NCI-H128 (cell line): ENCODE measurements at regions not wholly inside any gene's neighbourhood (a gene's known extent, or its start where the extent isn't known, plus 50 kb on each side); places are given as distances from the start of the nearest gene placed in this dataset.

Experiments
- DNase-seq: peaks from one replicate; lab custom pipeline; 2025; ENCODE audit not compliant: unreplicated experiment; lab: John Stamatoyannopoulos, UW

GRCh38 chr2:225156853-225157451 lies 114.7 kb upstream of the DOCK10 start:
- no peak for DNase-seq

- DNase-seq: no peak
Observed at GRCh38 chr2:225140723-225141122, 98.5 kb upstream of the DOCK10 start.

- no peak for DNase-seq
Observed at GRCh38 chr2:225137971-225138370, 95.7 kb upstream of the DOCK10 start.

- no peak for DNase-seq
Observed at GRCh38 chr2:225136552-225136951, 94.3 kb upstream of the DOCK10 start.

- DNase-seq: no peak
Observed at GRCh38 chr2:225131898-225132297, 89.6 kb upstream of the DOCK10 start.

GRCh38 chr2:225130093-225130492 lies 87.8 kb upstream of the DOCK10 start:
- no peak for DNase-seq

- no peak for DNase-seq
Observed at GRCh38 chr2:225124311-225125017, 82.2 kb upstream of the DOCK10 start.

GRCh38 chr2:225122583-225123486 lies 80.6 kb upstream of the DOCK10 start:
- no peak for DNase-seq

- DNase-seq: no peak
Observed at GRCh38 chr2:225122007-225122406, 79.7 kb upstream of the DOCK10 start.

GRCh38 chr2:225120186-225120585 lies 77.9 kb upstream of the DOCK10 start:
- no peak for DNase-seq

GRCh38 chr2:225117051-225117716 lies 74.9 kb upstream of the DOCK10 start:
- DNase-seq: no peak

GRCh38 chr2:225114786-225115323 lies 72.6 kb upstream of the DOCK10 start:
- DNase-seq: no peak

GRCh38 chr2:225113371-225114015 lies 71.2 kb upstream of the DOCK10 start:
- DNase-seq: no peak

GRCh38 chr2:225112362-225113126 lies 70.3 kb upstream of the DOCK10 start:
- DNase-seq: no peak

- no peak for DNase-seq
Observed at GRCh38 chr2:225108805-225109204, 66.5 kb upstream of the DOCK10 start.

- DNase-seq: no peak
Observed at GRCh38 chr2:225104971-225105370, 62.7 kb upstream of the DOCK10 start.

GRCh38 chr2:225104321-225104720 lies 62.1 kb upstream of the DOCK10 start:
- no peak for DNase-seq

GRCh38 chr2:225103737-225104141 lies 61.5 kb upstream of the DOCK10 start:
- DNase-seq: no peak

GRCh38 chr2:225100856-225101294 lies 58.6 kb upstream of the DOCK10 start:
- no peak for DNase-seq

GRCh38 chr2:225100269-225100668 lies 58.0 kb upstream of the DOCK10 start:
- no peak for DNase-seq
